Type B pancreatic cell (in vitro differentiated cells): ENCODE measurements at regions not wholly inside any gene's neighbourhood (a gene's known extent, or its start where the extent isn't known, plus 50 kb on each side); places are given as distances from the start of the nearest gene placed in this dataset.

Experiments used
- DNase-seq: peaks from one replicate; pipeline ENCODE4 v3.0.0; 2021; ENCODE audit warnings: mixed read lengths; ENCODE audit not compliant: unreplicated experiment; ENCODE audit errors: extremely low spot score
- H3K27ac Mint-ChIP-seq: 2 replicates; pipeline ENCODE4 v1.8.0; 2021; ENCODE audit warnings: mild to moderate bottlenecking, mixed read lengths
- H3K27me3 Mint-ChIP-seq: 2 replicates; pipeline ENCODE4 v1.8.0; 2021; ENCODE audit warnings: mixed read lengths
- H3K36me3 Mint-ChIP-seq: 2 replicates; pipeline ENCODE4 v1.8.0; 2021; ENCODE audit warnings: mixed read lengths
- H3K4me1 Mint-ChIP-seq: one replicate; pipeline ENCODE4 v1.8.0; 2021; ENCODE audit warnings: mixed read lengths; ENCODE audit not compliant: unreplicated experiment
- H3K4me3 Mint-ChIP-seq: 2 replicates; pipeline ENCODE4 v1.8.0; 2021; ENCODE audit warnings: mild to moderate bottlenecking, mixed read lengths
- H3K9me3 Mint-ChIP-seq: 2 replicates; pipeline ENCODE4 v1.8.0; 2021; ENCODE audit warnings: mixed read lengths
- TF ChIP-seq, protein P1 (sequence below): fragments of 200-600 bp; sonication (generic); conservative IDR thresholded peaks from 2 replicates; pipeline ENCODE4 v1.5.0; 2021; ENCODE audit warnings: antibody characterized with exemption, mild to moderate bottlenecking

DNA sequence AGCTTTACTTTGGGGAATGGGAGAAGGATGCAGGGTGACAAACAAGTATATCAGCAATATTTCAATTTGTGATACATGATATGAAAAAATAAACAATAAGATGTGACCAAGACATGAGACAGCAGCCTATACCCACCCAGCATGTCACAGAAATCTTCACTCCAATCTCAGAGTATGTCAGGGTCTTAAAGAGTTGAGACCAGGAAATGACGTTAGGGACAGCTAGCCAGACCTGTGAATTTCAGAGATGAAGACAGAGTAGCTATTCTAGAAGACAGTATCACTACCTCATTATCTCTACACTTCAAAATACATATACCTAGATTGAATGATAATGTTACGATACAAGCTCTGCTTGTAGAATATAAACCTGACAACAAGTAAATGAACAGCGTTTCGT, 282.8 kb downstream of the ZEB2 start:
- H3K36me3 Mint-ChIP-seq: no peaks in the 10 kb centered on the region
- H3K27me3 Mint-ChIP-seq: peaks cover 3% of the 10 kb centered on the region
- H3K4me3 Mint-ChIP-seq: no peak overlapping the region
- no peak overlapping the region for H3K27ac Mint-ChIP-seq
- peaks cover 16% of the 10 kb centered on the region for H3K4me1 Mint-ChIP-seq
- H3K9me3 Mint-ChIP-seq: no peaks in the 10 kb centered on the region
- DNase-seq: no peak
- TF ChIP-seq, protein P1, sequence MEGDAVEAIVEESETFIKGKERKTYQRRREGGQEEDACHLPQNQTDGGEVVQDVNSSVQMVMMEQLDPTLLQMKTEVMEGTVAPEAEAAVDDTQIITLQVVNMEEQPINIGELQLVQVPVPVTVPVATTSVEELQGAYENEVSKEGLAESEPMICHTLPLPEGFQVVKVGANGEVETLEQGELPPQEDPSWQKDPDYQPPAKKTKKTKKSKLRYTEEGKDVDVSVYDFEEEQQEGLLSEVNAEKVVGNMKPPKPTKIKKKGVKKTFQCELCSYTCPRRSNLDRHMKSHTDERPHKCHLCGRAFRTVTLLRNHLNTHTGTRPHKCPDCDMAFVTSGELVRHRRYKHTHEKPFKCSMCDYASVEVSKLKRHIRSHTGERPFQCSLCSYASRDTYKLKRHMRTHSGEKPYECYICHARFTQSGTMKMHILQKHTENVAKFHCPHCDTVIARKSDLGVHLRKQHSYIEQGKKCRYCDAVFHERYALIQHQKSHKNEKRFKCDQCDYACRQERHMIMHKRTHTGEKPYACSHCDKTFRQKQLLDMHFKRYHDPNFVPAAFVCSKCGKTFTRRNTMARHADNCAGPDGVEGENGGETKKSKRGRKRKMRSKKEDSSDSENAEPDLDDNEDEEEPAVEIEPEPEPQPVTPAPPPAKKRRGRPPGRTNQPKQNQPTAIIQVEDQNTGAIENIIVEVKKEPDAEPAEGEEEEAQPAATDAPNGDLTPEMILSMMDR: no peak

DNA sequence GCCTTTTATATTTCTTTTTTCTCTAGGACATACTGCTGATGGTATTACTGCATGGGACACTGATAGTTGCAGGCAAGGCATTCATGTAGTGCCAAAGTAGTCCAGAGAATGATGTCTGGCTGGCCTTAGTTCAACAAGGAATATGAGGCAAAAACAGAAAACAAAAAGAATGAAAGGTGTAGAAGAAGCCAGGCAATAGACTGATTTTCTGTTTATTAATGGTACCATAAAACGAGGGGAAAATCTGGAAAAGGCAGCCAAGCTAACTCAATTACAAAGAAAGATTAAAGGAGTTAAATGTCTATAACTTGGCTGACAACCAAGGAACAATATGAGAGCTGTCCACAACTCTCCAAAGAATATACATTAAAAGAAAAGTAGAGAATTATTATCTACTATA, 284.9 kb downstream of the ZEB2 start:
- no peak overlapping the region for H3K27ac Mint-ChIP-seq

DNA sequence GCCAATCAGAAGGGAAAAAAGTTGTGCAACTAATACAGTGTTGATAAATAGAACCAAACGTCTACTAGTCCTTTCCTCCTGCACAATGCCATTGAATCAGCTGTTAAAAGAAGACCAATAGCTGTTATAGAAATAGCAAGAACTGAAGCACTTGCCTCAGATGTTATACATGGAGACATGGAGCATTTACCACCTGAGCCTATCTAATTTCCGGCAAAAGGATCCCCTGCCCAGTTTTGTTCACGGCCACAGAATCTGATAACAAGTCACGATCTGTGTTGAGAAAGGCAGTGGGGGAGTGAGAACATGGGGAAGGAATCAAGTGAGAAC, 285.4 kb downstream of the ZEB2 start:
- H3K27ac Mint-ChIP-seq: no peak overlapping the region
- no peak for DNase-seq
- H3K27me3 Mint-ChIP-seq: peaks cover 3% of the 10 kb centered on the region
- no peaks in the 10 kb centered on the region for H3K36me3 Mint-ChIP-seq
- H3K4me1 Mint-ChIP-seq: peaks cover 8% of the 10 kb centered on the region
- TF ChIP-seq, protein P1: no peak
- no peaks in the 10 kb centered on the region for H3K9me3 Mint-ChIP-seq
- no peak overlapping the region for H3K4me3 Mint-ChIP-seq

More for the DNA sequence above, 284.9 kb downstream of the ZEB2 start:
- TF ChIP-seq, protein P1: no peak
- H3K4me1 Mint-ChIP-seq: peaks cover 8% of the 10 kb centered on the region
- no peak overlapping the region for H3K4me3 Mint-ChIP-seq
- DNase-seq: no peak
- H3K9me3 Mint-ChIP-seq: no peaks in the 10 kb centered on the region
- peaks cover 3% of the 10 kb centered on the region for H3K27me3 Mint-ChIP-seq
- no peaks in the 10 kb centered on the region for H3K36me3 Mint-ChIP-seq

DNA sequence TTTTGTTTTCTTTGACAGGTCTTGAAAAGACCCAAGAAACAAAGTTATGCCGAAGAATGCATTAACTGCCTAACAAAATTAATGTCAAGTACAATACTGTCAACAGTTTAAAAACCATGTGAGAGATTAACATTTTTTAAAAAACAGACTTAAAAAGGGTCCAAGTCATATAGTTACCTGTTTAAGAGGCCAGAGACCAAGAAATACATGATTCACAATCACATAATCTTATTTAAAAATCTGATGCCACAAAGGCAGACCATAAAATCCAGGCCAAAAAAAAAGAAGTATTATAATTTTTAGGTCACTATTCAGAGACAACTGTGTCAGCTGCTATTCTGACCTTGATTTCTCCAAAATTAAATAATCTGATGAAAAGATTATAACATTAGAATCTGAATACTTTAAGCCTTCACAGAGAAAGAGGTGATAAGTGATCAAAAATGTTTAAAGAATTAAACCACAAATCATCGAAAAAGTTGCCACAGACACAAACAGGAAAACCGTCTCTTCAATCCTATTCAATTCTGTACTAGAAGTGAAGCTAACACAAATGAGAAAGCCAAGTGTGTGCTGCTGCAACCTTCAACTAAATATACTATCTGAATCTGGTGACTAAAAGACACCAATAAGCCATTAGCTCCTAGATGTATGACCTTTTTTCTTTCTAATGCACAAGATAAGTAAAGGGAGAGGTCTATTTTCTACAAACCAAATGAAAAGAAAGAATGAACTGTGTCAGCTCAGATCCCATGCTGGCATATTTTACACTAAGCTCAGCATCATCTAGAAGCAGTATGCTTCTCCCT, 286.0 kb downstream of the ZEB2 start:
- Mint-ChIP-seq H3K27me3 (peaks cover 3% of the 10 kb centered on the region), H3K4me3 (no peak overlapping the region), H3K27ac (no peak overlapping the region), H3K9me3 (no peaks in the 10 kb centered on the region), H3K36me3 (no peaks in the 10 kb centered on the region), H3K4me1 (peaks cover 8% of the 10 kb centered on the region)
- TF ChIP-seq, protein P1: no peak
- DNase-seq: no peak

DNA sequence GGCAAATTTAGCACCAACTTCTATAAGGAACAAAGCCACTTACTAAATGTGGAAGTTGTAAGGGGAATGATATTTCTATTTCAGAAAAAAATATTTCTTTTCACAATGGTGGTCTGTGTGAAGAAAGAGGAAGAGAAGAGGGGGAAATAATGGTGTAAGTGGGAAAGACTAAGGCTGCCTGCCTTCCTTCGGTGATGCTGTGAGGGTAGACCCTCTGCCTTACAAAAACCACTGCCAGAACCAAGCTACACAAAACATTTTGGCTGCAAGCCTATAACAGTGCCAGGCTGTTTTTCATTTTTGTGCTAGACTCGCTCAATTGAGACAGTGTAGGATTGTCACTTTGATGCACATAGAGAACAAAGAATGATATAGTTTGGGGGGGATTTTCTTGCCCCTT, 286.6 kb downstream of the ZEB2 start:
- Mint-ChIP-seq H3K36me3 (no peaks in the 10 kb centered on the region), H3K4me1 (peaks cover 8% of the 10 kb centered on the region), H3K9me3 (no peaks in the 10 kb centered on the region), H3K27me3 (no peaks in the 10 kb centered on the region), H3K27ac (no peak overlapping the region), H3K4me3 (no peak overlapping the region)
- TF ChIP-seq, protein P1: no peak
- no peak for DNase-seq
